ENCODE measurements at regions not wholly inside any gene's neighbourhood (a gene's known extent, or its start where the extent isn't known, plus 50 kb on each side); places are given as distances from the start of the nearest gene placed in this dataset.

DNA sequence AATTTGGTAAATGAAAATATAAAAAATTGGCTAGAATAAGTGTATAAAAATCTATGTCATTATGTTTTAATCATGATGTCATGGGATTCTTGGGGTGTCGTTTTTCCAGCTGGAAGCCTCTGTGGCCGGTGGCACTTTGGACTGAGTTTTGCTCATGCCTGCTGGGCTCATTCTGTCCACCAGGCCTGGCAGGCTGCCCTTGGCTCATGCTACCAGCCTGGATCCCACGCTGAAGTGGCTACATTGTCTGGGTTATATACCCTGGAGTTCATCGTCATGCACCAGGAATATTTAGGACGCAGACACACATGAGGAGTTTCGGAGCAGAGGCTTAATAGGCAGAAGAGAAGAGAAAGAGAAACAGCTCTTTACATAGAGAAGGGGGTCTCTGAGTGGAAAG is 1913.7 kb upstream of the WWC1 start (continued):
- no peak for TF ChIP-seq ERG (CRISPR knock-in tag; IDR thresholded peaks at IDR 0.05)
- no peak for TF ChIP-seq RORB (CRISPR knock-in tag; IDR thresholded peaks at IDR 0.05)
- no peak for TF ChIP-seq FOXP1 (CRISPR knock-in tag; IDR thresholded peaks at IDR 0.05; ENCODE audit: borderline replicate concordance)
- no peak for TF ChIP-seq ETV6 (CRISPR knock-in tag; IDR thresholded peaks at IDR 0.05)
- no peak for TF ChIP-seq ELF4 (CRISPR knock-in tag; IDR thresholded peaks at IDR 0.05; ENCODE audit: low read depth)
- no peak for TF ChIP-seq FOXJ3 (CRISPR knock-in tag; IDR thresholded peaks at IDR 0.05; ENCODE audit: borderline replicate concordance)
- TF ChIP-seq ZNF281 (CRISPR knock-in tag; IDR thresholded peaks at IDR 0.05) = no peak
- TF ChIP-seq ESRRA (CRISPR knock-in tag; IDR thresholded peaks at IDR 0.05; ENCODE audit: borderline replicate concordance) = no peak
- TF ChIP-seq ZNF138 (CRISPR knock-in tag; conservative IDR thresholded peaks at IDR 0.05) = no peak

- TF ChIP-seq USF2 (CRISPR knock-in tag; IDR thresholded peaks at IDR 0.05) (no peak), STAT6 (CRISPR knock-in tag; conservative IDR thresholded peaks at IDR 0.05; ENCODE audit: low read depth) (no peak), ATF3 (CRISPR knock-in tag; conservative IDR thresholded peaks at IDR 0.05) (no peak), EMX1 (CRISPR knock-in tag; IDR thresholded peaks at IDR 0.05) (no peak), NR3C1 (CRISPR knock-in tag; conservative IDR thresholded peaks at IDR 0.05; ENCODE audit: low read depth) (no peak), RORB (CRISPR knock-in tag; IDR thresholded peaks at IDR 0.05) (no peak), SMAD4 (CRISPR knock-in tag; IDR thresholded peaks at IDR 0.05) (no peak), CBFB (CRISPR knock-in tag; IDR thresholded peaks at IDR 0.05; ENCODE audit: low read depth) (no peak), ZNF317 (CRISPR knock-in tag; IDR thresholded peaks at IDR 0.05; ENCODE audit: borderline replicate concordance, low read depth) (no peak), ZNF423 (CRISPR knock-in tag; IDR thresholded peaks at IDR 0.05) (no peak), TEAD4 (CRISPR knock-in tag; IDR thresholded peaks at IDR 0.05) (no peak), ZNF138 (CRISPR knock-in tag; conservative IDR thresholded peaks at IDR 0.05) (no peak), SMAD3 (CRISPR knock-in tag; IDR thresholded peaks at IDR 0.05; ENCODE audit: borderline replicate concordance) (no peak)
- TF ChIP-seq, protein P1, sequence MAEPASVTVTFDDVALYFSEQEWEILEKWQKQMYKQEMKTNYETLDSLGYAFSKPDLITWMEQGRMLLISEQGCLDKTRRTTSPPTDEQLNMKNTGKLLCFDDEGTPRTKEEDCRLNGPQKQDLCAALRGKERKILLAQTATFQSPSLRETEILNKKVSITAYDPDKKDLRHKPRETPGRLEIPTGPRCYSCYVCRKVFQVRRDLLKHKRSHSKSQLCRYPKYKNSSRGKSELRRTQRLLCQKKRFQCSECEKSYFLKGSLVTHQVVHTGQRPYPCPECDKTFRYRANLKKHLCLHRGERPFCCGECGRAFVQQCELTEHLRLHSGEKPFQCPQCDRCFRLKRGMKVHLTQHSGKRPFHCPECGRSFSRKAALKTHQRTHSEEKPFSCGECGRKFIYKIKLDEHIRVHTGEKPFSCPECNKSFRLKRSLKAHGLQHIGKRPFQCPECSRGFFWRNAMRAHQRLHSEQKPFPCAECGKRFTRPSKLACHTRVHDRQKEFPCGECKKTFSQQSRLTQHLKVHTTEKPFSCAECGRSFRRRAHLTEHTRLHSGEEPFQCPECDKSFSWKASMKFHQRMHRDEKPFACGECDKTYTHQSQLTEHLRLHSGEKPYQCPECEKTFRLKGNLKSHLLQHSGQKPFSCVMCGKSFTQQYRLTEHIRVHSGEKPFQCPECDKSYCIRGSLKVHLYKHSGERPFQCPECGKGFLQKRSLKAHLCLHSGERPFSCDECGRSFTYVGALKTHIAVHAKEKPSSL (CRISPR knock-in tag; conservative IDR thresholded peaks at IDR 0.05) = no peak
- CTCF ChIA-PET = no interaction called here
- peaks cover 10% of the 10 kb centered on the region for H3K36me3 Mint-ChIP-seq
- no peak overlapping the region for H3K27ac Mint-ChIP-seq
- peaks cover 12% of the 10 kb centered on the region for H3K4me1 Mint-ChIP-seq
- no peak for ATAC-seq
- no peak for DNase-seq (ENCODE audit: low spot score)
- H3K27me3 Mint-ChIP-seq (ENCODE audit: low read depth) = no peaks in the 10 kb centered on the region
- peaks cover 17% of the 10 kb centered on the region for H3K9me3 Mint-ChIP-seq
- no peak overlapping the region for H3K4me3 Mint-ChIP-seq
- POLR2A ChIA-PET = no interaction called here
These were observed 1911.9 kb upstream of the WWC1 start for GRCh38 chr5:166379517-166379916.
